HepG2 (cell line): ENCODE measurements at regions not wholly inside any gene's neighbourhood (a gene's known extent, or its start where the extent isn't known, plus 50 kb on each side); places are given as distances from the start of the nearest gene placed in this dataset.

Experiments
- ATAC-seq: fragments of 200-7000 bp; cut with Tn5 transposase; 3 replicates; pipeline ENCODE4 v1.9.1; 2020; ENCODE audit warnings: mild to moderate bottlenecking, moderate library complexity
- BruUV-seq: library from RNA; stranded (reverse); fragments of 400-500 nt; replicated peaks from 2 replicates; lab custom pipeline; 2021; lab: Mats Ljungman, UMichigan
- CTCF ChIA-PET: fragments of 300-600 bp; formaldehyde crosslinking; extraction: SDS; loops from one replicate; lab custom pipeline; 2021; ENCODE audit warnings: low total read pairs, inconsistent platforms, low intra/inter-chr PET ratio; lab: Yijun Ruan, JAX
- POLR2A ChIA-PET: fragments of 350-600 bp; sonication (Branson Sonifier 250); formaldehyde crosslinking; loops from one replicate; lab custom pipeline; 2020; ENCODE audit warnings: antibody characterized with exemption, inconsistent platforms; lab: Yijun Ruan, JAX
- DNase-seq: peaks from one replicate; pipeline ENCODE4 v3.0.0-alpha.2; 2015; ENCODE audit warnings: low spot score
- FAIRE-seq: peaks from 3 replicates; lab custom pipeline; 2011; peaks lifted over from hg19 to GRCh38; lab: Jason Lieb, UNC
- H2AFZ ChIP-seq: one replicate; pipeline ENCODE4 v1.6.1; 2011; ENCODE audit warnings: low read length, inconsistent platforms
- H3K27ac ChIP-seq: fragments of 300-600 bp; 3 replicates; pipeline ENCODE4 v1.8.0; 2011; ENCODE audit warnings: mixed run types, mild to moderate bottlenecking, mixed read lengths, low read length, inconsistent platforms; ENCODE audit not compliant: insufficient read depth; ENCODE audit errors: extremely low read length
- H3K27me3 ChIP-seq, 2 experiments: fragments of 200-600 bp in 1 of 2; 2 replicates in 1 of 2; 3 replicates in 1 of 2; pipeline versions ENCODE4 v1.6.0 to v1.8.0; 2011; ENCODE audit warnings: low read length in 2 of 2, mild to moderate bottlenecking in 2 of 2, moderate library complexity in 2 of 2, inconsistent platforms in 1 of 2; ENCODE audit not compliant: insufficient read depth in 2 of 2, control insufficient read depth in 1 of 2
- H3K36me3 ChIP-seq, 2 experiments: fragments of 200-600 bp in 1 of 2; replicated peaks in 1 of 2; 2 replicates in 1 of 2; 3 replicates in 1 of 2; pipeline versions ENCODE4 v1.5.1 to v1.8.0; 2011; ENCODE audit warnings: low read length in 2 of 2, inconsistent platforms in 1 of 2; ENCODE audit not compliant: insufficient read depth in 2 of 2, control insufficient read depth in 1 of 2
- H3K4me1 ChIP-seq: 2 replicates; pipeline ENCODE4 v1.5.1; 2012; ENCODE audit warnings: low read length, inconsistent platforms; ENCODE audit not compliant: insufficient read depth
- H3K4me2 ChIP-seq: 2 replicates; pipeline ENCODE4 v1.6.0; 2011; ENCODE audit warnings: low read depth, low read length, inconsistent platforms
- H3K4me3 ChIP-seq, 3 experiments: fragments of 200-600 bp in 1 of 3; sonication (generic), shearing (Covaris generic) in 1 of 3; replicated peaks in 1 of 3; 2 replicates each; pipeline ENCODE4 v1.5.1; 2011 to 2016; ENCODE audit warnings: low read length in 3 of 3, inconsistent platforms in 2 of 3, low read depth in 2 of 3, mild to moderate bottlenecking in 2 of 3, control low read depth in 1 of 3, mixed read lengths in 1 of 3; ENCODE audit not compliant: insufficient read depth in 1 of 3
- H3K79me2 ChIP-seq: one replicate; pipeline ENCODE4 v1.6.1; 2011; ENCODE audit warnings: low read length, inconsistent platforms; ENCODE audit not compliant: insufficient read depth
- H3K9ac ChIP-seq: 2 replicates; pipeline ENCODE4 v1.6.0; 2011; ENCODE audit warnings: mild to moderate bottlenecking, low read depth, low read length, inconsistent platforms; ENCODE audit not compliant: insufficient read depth
- H3K9me3 ChIP-seq: 2 replicates; pipeline ENCODE4 v1.5.1; 2012; ENCODE audit warnings: mild to moderate bottlenecking, low read length
- H4K20me1 ChIP-seq: 2 replicates; pipeline ENCODE4 v1.6.0; 2011; ENCODE audit warnings: inconsistent platforms, mild to moderate bottlenecking, low read length, moderate library complexity; ENCODE audit not compliant: insufficient read depth
- PAWR ChIP-seq: sonication (generic); formaldehyde crosslinking; IDR thresholded peaks from 2 replicates; pipeline ENCODE4 v1.4.0; 2020; ENCODE audit warnings: missing genetic modification reagents, mild to moderate bottlenecking, borderline replicate concordance
- SRY ChIP-seq: sonication (generic); formaldehyde crosslinking; IDR thresholded peaks from 2 replicates; pipeline ENCODE4 v1.8.0; 2022; ENCODE audit warnings: mild to moderate bottlenecking, missing genetic modification reagents
- ZNF180 ChIP-seq: sonication (generic); formaldehyde crosslinking; IDR thresholded peaks from 2 replicates; pipeline ENCODE4 v1.4.0; 2020; ENCODE audit warnings: low read depth, missing genetic modification reagents, borderline replicate concordance
- ZNF318 ChIP-seq: sonication (generic); formaldehyde crosslinking; IDR thresholded peaks from 2 replicates; pipeline ENCODE4 v1.4.0; 2020; ENCODE audit warnings: mild to moderate bottlenecking, missing genetic modification reagents
- ZNF839 ChIP-seq: sonication (generic); formaldehyde crosslinking; IDR thresholded peaks from 2 replicates; pipeline ENCODE4 v1.4.0; 2020; ENCODE audit warnings: missing genetic modification reagents, mild to moderate bottlenecking, borderline replicate concordance
- WGBS: methylation state at CpG from one replicate; pipeline ENCODE4 v1.1.6; 2017; ENCODE audit warnings: low lambda C conversion rate; 5-methylcytosine and 5-hydroxymethylcytosine counted together
- in situ Hi-C: cut with HindIII; loops from 2 replicates; pipeline ENCODE4 v1.10.0; 2017; ENCODE audit warnings: low pct_unique_long_range_greater_than_20kb; ENCODE audit not compliant: extremely low pct_ligation_motif_present
- intact Hi-C: fragments of 100-400 bp; cut with micrococcal nuclease; formaldehyde crosslinking; loops from one replicate; pipeline ENCODE4 v1.10.0; 2022; ENCODE audit not compliant: unreplicated experiment

GRCh38 chr11:27247660-27248059 is 115.4 kb downstream of the CCDC34 start:
- no peaks in the 10 kb centered on the region for H3K9me3 ChIP-seq
- H3K9ac ChIP-seq = no peak overlapping the region
- H2AFZ ChIP-seq = no peak overlapping the region
- FAIRE-seq (no peak), DNase-seq (no peak), ATAC-seq (no peak)
- ChIA-PET POLR2A (no interaction called here), CTCF (no interaction called here)
- BruUV-seq = no TSS peak
- H3K79me2 ChIP-seq = no peaks in the 10 kb centered on the region
- no peaks in the 10 kb centered on the region for H4K20me1 ChIP-seq
- H3K27me3 ChIP-seq = peaks cover 0 to 1% of the 10 kb centered on the region in 2 experiments; a peak in 1 of 5 replicates
- H3K36me3 ChIP-seq = no peaks in the 10 kb centered on the region
- no peak for TF ChIP-seq ZNF180 (CRISPR knock-in tag)
- 26% methylated on average over 5 of the region's 5 CpGs for WGBS
- no peak overlapping the region for H3K27ac ChIP-seq
- in situ Hi-C loops = no loop called here
- intact Hi-C loops = no loop called here
- H3K4me1 ChIP-seq = no peaks in the 10 kb centered on the region
- H3K4me2 ChIP-seq = no peak overlapping the region
- no peak overlapping the region for H3K4me3 ChIP-seq

- H4K20me1 ChIP-seq = no peaks in the 10 kb centered on the region
- POLR2A ChIA-PET = no interaction called here
- intact Hi-C loops = no loop called here
- H3K36me3 ChIP-seq = no peaks in the 10 kb centered on the region
- ATAC-seq = no peak
- no peak overlapping the region for H3K4me3 ChIP-seq
- no peak overlapping the region for H2AFZ ChIP-seq
- no peaks in the 10 kb centered on the region for H3K4me1 ChIP-seq
- H3K4me2 ChIP-seq = no peak overlapping the region
- H3K9ac ChIP-seq = no peak overlapping the region
- no peak for DNase-seq
- H3K9me3 ChIP-seq = no peaks in the 10 kb centered on the region
- 41% methylated on average over 3 of the region's 3 CpGs for WGBS
- BruUV-seq = no TSS peak
- no peaks in the 10 kb centered on the region for H3K79me2 ChIP-seq
- TF ChIP-seq ZNF318 (CRISPR knock-in tag) = no peak
- TF ChIP-seq SRY (CRISPR knock-in tag) = no peak
- no peak for TF ChIP-seq ZNF839 (CRISPR knock-in tag)
- TF ChIP-seq PAWR (CRISPR knock-in tag) = no peak
- TF ChIP-seq, all 625 proteins: peak for 0
- CTCF ChIA-PET = no interaction called here
- H3K27ac ChIP-seq = no peak overlapping the region
- H3K27me3 ChIP-seq = peaks cover 0 to 1% of the 10 kb centered on the region in 2 experiments; a peak in 1 of 5 replicates
- FAIRE-seq = no peak
- in situ Hi-C loops = no loop called here
Measured at GRCh38 chr11:27246925-27247324, 116.1 kb downstream of the CCDC34 start.
